Posterior cingulate gyrus (tissue), 11 donors: ENCODE measurements at regions not wholly inside any gene's neighbourhood (a gene's known extent, or its start where the extent isn't known, plus 50 kb on each side); places are given as distances from the start of the nearest gene placed in this dataset.
A peak's percentile ranks its signal among the peaks of the same experiment; 100 is the strongest.
"Not testable (repeated sequence)": the region's sequence is repeated elsewhere in the genome, so short reads cannot be mapped to it uniquely, and the experiment has no call there.

Experiments used
- DNase-seq, 10 donors: peaks; one replicate each; pipeline versions ENCODE4 v3.0.0 to v3.0.0-alpha.2; 2020 to 2021; ENCODE audit warnings: mixed read lengths in 3 of 10
- intact Hi-C: fragments of 100-400 bp; cut with DNase I; formaldehyde crosslinking; loops from one replicate; pipeline ENCODE4 v1.15.1; 2023

DNA sequence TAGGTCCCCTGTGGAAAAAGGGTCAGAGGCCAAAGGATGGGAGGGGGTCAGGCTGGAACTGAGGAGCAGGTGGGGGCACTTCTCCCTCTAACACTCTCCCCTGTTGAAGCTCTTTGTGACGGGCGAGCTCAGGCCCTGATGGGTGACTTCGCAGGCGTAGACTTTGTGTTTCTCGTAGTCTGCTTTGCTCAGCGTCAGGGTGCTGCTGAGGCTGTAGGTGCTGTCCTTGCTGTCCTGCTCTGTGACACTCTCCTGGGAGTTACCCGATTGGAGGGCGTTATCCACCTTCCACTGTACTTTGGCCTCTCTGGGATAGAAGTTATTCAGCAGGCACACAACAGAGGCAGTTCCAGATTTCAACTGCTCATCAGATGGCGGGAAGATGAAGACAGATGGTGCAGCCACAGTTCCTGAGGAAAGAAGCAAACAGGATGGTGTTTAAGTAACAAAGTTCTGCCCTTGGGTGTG lies 165.8 kb downstream of the RPIA start:
- no peak for DNase-seq
- intact Hi-C loops, result no loop called here

GRCh38 chr2:88857951-88858411 lies 166.5 kb downstream of the RPIA start:
- peak in 1 of 10 donors; percentile 34 for DNase-seq
- intact Hi-C loops, result no loop called here

DNA sequence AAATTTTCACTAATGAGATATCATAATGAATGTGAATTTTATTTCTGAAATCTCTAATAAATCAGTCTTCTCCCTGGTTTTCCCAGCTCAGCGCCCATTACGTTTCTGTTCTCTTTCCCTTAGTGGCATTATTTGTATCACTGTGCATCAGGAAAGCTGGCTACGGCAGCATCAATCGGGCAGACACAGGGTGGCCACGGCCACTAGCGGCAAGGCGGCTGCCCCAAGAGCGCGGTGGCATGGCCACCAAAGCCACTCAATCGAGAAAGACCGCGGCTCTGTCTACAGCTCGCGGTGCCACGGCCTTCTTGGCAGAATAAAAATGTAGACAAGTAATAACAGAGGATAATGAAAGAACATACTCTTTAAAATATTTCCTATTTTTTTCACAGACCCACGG lies 168.0 kb downstream of the RPIA start:
- intact Hi-C loops, result no loop called here
- peak in 2 of 10 donors; percentile 46 to 57 for DNase-seq

DNA sequence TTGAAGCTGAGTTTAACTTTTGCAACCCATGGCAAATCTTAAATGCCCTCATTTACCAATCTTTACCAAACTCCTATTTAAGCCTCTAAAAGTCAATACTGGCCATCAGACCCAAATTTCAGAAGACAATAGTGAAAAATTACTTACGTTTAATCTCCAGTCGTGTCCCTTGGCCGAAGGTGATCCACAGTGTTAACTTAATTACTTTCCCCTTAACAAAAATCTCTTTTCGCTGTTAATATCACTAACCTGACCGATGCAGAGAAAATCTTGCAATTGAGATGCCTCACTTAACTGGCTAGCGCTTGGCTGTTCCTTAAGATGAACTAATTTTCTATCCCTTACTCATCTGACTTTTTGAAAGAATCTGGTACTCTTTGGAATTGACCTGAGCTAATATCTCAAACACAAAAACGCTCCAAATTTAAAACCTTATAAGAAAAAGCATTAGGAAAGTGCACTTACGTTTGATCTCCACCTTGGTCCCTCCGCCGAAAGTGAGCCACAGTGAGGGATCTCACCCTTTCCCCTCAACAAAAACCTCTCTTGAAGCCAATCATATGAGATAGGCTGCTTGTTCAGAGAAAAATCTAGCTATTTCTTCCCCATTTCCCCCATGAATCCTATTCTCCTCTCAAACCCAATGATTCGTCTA lies 169.1 kb downstream of the RPIA start:
- no peak for DNase-seq
- intact Hi-C loops, result no loop called here

GRCh38 chr2:88865801-88866371 lies 174.4 kb downstream of the RPIA start:
- intact Hi-C loops, result no loop called here

DNA sequence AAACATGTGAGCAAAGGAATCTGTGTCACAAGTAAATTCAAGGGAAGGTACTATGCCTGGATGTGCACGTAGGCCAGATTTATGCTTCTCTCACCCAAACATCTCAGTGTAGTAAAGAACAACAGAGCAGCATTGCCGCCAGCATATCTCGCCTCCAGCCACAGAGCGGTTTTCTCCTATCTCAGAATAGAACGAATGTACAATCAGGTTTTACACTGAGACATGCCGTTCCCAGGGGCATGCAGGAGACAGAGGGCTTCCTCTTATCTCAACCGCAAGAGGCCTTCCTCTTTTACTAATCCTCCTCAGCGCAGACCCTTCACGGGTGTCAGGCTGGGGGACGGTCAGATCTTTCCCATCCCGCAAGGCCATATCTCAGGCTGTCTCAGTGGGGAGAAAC lies 175.3 kb downstream of the RPIA start:
- intact Hi-C loops, result no loop called here
- DNase-seq, result no peak

More at GRCh38 chr2:88865801-88866371, 174.4 kb downstream of the RPIA start:
- DNase-seq, result no peak

DNA sequence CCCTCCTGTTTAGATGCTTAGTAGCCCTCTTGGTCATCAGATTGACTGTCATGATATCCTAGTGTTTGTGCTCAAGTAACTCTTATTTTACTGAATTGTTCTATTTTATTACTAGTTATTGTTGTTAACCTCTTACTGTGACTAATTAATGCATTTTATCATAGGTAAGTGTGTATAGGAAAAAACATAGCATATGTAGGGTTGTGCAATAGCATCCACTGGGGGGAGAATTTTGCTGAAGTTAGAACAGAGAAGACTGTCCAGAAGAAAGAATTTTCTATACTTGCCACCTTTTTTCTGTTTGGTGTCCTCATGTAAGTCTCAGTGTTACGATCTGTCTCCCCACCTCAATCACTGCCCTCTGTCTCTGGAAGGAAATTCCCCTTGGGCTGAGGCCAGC lies 177.4 kb downstream of the RPIA start:
- DNase-seq, result no peak
- intact Hi-C loops, result no loop called here

- intact Hi-C loops, result no loop called here
These were observed 178.9 kb downstream of the RPIA start for GRCh38 chr2:88870267-88870839.

DNA sequence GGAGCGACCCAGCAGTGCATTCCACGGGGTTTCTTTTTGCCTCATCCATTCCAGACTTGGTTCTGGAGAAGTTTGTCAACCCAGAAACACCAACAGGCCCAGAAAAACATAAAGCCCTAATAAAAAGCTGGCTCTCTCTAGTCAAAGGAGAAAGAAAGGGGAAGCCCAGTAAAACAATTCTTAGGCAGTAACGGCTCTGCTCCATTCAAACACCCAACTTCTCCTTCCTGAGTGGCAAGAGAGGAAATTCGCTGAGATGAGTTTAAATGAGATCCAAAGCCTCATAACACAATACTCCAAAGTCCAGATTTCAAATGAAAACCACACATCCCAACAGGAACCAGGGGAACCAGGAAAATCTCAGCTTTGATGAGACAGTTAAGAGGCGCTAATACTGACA lies 179.9 kb downstream of the RPIA start:
- intact Hi-C loops, result no loop called here
- no peak for DNase-seq

More at GRCh38 chr2:88870267-88870839, 178.9 kb downstream of the RPIA start:
- DNase-seq, result no peak

DNA sequence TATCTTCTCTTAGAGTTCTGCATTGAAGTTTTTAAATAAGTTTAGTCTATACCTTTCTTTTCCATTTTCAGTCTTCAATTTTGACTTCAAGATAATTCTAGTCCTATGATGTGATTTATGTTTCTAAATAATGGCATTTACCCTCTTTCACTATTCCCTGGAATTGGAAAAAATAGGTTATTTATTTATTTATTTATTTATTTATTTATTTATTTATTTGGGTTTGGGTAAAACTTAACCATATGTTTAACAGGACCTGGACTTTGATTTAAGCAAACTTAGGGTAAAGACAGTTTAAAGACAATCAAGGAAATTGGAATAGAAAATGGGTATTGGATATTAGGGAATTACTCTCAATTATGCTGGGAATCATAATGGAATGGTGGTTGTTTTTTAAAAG lies 182.1 kb downstream of the RPIA start:
- intact Hi-C loops, result no loop called here
- no peak for DNase-seq

DNA sequence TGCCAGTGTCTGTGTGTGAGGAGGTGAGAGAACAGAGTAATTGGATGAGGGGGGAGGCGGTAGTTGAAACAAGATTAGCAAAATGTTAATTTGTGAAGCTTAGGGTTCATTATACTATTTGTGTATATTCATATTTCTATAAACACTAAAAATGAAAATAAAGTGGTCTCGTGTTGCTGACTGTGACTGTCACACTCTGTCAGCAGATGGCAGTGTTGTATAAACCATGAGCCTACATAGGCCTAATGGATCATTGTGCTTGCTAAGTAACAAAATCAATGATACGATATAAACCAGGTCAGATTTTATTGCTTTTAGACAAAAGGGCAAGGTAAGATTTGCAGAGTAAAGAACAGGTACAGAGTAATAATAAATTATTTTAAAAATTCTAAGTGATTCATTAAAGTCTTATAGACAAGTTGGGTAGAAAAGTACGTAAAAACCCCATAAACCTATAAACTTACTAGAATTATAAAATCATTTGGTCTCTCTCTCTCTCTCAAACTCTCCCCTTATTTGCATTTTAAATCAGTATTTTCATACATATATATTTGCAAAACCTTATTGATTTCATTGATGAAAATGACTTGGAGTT lies 182.7 kb downstream of the RPIA start:
- peak in 3 of 10 donors; percentile 33 to 46 (median 45) for DNase-seq
- intact Hi-C loops, result no loop called here

- intact Hi-C loops, result loop anchor here (5.0 kb wide), 1 partner anchor 277 kb away; no protein-coding TSS in a partner anchor
- no peak for DNase-seq
These were observed 184.3 kb downstream of the RPIA start for GRCh38 chr2:88875736-88876135.

DNA sequence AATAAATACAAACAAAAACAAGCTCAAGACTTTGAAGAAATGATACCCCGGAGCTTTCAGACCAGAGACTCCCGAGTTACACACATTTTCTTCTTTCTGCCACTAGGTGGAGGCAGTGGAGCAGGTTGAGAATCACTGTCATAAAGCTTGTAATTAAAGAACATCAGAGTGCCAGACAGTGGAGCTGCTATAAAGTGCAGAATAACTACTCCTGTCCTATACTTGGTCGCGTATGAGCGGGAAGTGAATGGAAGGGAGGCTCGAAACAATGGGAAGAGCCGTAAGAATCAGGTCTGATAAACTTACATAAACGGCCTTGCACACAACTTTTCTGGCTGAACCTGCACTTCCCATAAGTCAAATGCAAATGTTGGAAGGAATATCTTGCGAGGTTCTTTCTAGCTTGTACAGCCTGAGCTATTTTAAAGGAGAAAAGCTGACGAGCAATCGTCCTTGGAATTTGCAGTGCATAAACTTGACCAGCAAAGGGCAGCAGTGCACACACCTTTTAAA lies 189.0 kb downstream of the RPIA start:
- DNase-seq, result peak in 3 of 10 donors; percentile 37 to 41 (median 40)
- intact Hi-C loops, result no loop called here

GRCh38 chr2:88885275-88885674 lies 193.8 kb downstream of the RPIA start:
- no peak for DNase-seq
- intact Hi-C loops, result no loop called here

DNA sequence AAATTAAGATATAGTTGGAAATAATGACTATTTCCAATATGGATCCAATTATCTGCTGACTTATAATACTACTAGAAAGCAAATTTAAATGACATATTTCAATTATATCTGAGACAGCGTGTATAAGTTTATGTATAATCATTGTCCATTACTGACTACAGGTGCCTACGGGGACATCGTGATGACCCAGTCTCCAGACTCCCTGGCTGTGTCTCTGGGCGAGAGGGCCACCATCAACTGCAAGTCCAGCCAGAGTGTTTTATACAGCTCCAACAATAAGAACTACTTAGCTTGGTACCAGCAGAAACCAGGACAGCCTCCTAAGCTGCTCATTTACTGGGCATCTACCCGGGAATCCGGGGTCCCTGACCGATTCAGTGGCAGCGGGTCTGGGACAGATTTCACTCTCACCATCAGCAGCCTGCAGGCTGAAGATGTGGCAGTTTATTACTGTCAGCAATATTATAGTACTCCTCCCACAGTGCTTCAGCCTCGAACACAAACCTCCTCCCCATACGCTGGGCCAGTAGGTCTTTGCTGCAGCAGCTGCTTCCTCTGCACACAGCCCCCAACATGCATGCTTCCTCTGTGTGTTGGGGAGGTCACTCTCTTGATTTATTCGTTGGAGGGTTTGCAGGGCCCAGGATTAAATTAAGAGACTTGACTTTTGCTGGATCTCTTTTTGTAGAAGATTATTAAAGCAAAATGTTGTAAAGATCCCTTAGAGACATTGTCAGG lies 194.4 kb downstream of the RPIA start:
- no peak for DNase-seq
- intact Hi-C loops, result no loop called here

DNA sequence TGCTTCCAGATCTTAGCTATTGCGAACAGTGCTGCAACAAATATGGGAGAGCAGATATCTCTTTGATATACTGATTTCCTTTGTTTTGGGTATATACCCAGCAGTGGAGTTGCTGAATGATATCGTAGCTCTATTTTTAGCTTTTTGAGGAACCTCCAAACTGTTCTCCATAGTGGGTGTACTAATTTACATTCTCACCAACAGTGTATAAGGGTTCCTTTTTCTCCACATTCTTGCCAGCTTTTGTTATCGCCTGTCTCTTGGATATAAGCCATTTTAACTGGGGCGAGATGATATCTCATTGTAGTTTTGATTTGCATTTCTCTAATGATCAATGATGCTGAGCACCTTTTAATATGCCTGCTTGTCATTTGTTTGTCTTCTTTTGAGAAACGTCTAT lies 196.0 kb downstream of the RPIA start:
- DNase-seq, intact Hi-C loops: not testable (repeated sequence)

GRCh38 chr2:88892207-88892606 lies 200.7 kb downstream of the RPIA start:
- intact Hi-C loops, result no loop called here
- no peak for DNase-seq

DNA sequence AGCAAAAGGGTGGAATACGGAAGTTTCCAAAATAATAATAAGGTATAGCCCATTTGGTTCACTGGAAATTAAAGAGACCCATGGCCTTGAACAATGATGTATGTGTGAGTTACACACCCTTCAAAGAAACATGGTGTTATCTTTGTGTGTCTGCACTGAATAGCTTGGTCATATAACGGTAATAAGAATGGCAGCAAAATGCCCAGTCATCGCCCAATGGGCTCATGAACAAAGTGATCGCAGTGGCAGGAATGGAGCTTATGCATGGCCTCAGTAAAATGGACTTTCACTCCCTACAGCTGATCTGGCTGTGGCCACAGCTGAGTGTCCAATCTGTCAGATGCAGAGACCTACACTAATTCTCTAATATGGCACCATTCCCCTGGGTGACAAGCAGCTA lies 201.3 kb downstream of the RPIA start:
- intact Hi-C loops, result no loop called here

GRCh38 chr2:88896971-88897370 lies 205.5 kb downstream of the RPIA start:
- intact Hi-C loops, result no loop called here
- no peak for DNase-seq

More for the DNA sequence above, 201.3 kb downstream of the RPIA start:
- DNase-seq, result no peak

DNA sequence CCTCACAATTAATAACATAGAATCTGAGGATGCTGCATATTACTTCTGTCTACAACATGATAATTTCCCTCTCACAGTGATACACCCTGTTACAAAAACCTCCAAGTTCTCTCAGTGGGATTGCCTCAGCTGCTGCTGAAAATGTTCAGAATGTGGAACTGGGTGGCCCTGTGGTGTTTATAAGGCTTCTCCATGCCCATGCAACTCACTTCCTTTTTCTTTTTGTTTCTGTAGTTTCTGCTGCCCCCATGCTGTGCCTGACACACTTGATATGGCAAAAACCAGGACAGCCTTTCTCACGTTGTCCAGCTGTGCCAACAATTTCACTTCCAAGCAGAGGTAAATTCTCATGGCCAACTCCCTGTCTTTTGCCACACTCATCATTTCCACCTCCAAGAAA lies 206.2 kb downstream of the RPIA start:
- intact Hi-C loops, result no loop called here
- DNase-seq, result no peak
